ENCODE measurements at regions not wholly inside any gene's neighbourhood (a gene's known extent, or its start where the extent isn't known, plus 50 kb on each side); places are given as distances from the start of the nearest gene placed in this dataset.

DNA sequence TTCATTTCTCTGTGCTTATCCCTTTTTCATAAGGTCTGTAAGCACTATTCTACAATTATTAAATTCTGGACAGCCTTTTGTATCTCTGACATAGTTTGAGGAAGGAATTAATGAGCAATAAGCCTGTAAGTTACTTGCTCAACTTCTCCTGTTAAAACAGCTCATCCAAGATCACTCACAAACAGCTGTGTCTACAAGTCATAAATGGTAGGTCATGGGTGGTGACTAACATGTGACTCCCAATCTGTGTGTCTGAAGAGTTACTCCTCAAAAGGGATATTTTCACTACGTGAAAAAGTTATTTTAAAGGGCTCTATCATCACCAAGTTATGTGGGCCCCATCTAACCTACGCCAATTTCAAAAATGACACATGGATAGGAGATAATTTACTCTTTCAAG is 145.2 kb upstream of the CBLB start:
- no peak for ATAC-seq
- no peaks in the 10 kb centered on the region for H3K36me3 ChIP-seq (ENCODE audit: insufficient read depth)

More for the DNA sequence above, 145.2 kb upstream of the CBLB start:
- H3K4me2 ChIP-seq: no peak overlapping the region
- H4K20me1 ChIP-seq (replicated peaks; ENCODE audit: insufficient read depth): no peaks in the 10 kb centered on the region
- Mint-ChIP-seq H3K9me3 (no peaks in the 10 kb centered on the region), H3K4me1 (peaks cover 8% of the 10 kb centered on the region), H3K4me3 (no peak overlapping the region), H3K27me3 (ENCODE audit: insufficient read depth, low read depth, poor library complexity) (no peaks in the 10 kb centered on the region), H3K36me3 (ENCODE audit: low read depth) (no peaks in the 10 kb centered on the region), H3K27ac (no peak overlapping the region)
- TF ChIP-seq JUNB (IDR thresholded peaks at IDR 0.05; ENCODE audit: unreplicated experiment) (no peak), NANOG (IDR thresholded peaks at IDR 0.05; ENCODE audit: borderline replicate concordance) (no peak), ZNF114 (CRISPR knock-in tag; IDR thresholded peaks at IDR 0.05) (no peak), POLR2AphosphoS5 (IDR thresholded peaks at IDR 0.05; ENCODE audit: low read depth) (no peak), REST (IDR thresholded peaks at IDR 0.05; ENCODE audit: unreplicated experiment) (no peak), ZNF331 (CRISPR knock-in tag; IDR thresholded peaks at IDR 0.05; ENCODE audit: low read depth) (no peak), STAT1 (IDR thresholded peaks at IDR 0.05; ENCODE audit: unreplicated experiment) (no peak), EZH2 (IDR thresholded peaks at IDR 0.05; ENCODE audit: low read depth, unreplicated experiment) (no peak), EZH2phosphoT487 (IDR thresholded peaks at IDR 0.05; ENCODE audit: unreplicated experiment) (no peak), CREB1 (CRISPR knock-in tag; IDR thresholded peaks at IDR 0.05; ENCODE audit: low read depth) (no peak), CTCF (conservative IDR thresholded peaks at IDR 0.05; ENCODE audit: low read depth in 2 of 2) (no peak), ZNF462 (CRISPR knock-in tag; IDR thresholded peaks at IDR 0.05) (no peak)
- TF ChIP-seq, protein P1, sequence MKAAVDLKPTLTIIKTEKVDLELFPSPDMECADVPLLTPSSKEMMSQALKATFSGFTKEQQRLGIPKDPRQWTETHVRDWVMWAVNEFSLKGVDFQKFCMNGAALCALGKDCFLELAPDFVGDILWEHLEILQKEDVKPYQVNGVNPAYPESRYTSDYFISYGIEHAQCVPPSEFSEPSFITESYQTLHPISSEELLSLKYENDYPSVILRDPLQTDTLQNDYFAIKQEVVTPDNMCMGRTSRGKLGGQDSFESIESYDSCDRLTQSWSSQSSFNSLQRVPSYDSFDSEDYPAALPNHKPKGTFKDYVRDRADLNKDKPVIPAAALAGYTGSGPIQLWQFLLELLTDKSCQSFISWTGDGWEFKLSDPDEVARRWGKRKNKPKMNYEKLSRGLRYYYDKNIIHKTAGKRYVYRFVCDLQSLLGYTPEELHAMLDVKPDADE (IDR thresholded peaks at IDR 0.05): no peak
- H3K27me3 ChIP-seq (ENCODE audit: insufficient read depth): no peaks in the 10 kb centered on the region
- H3K79me2 ChIP-seq (replicated peaks; ENCODE audit: insufficient read depth): no peaks in the 10 kb centered on the region
- no peak for DNase-seq (ENCODE audit: low spot score)
- H3K4me1 ChIP-seq (ENCODE audit: insufficient read depth): no peaks in the 10 kb centered on the region
- 0 out of 2 replicates have a peak, but pooled peaks cover 1% of the 10 kb centered on the region for H3K9me2 ChIP-seq (ENCODE audit: insufficient read depth)
- H3F3A ChIP-seq (replicated peaks; ENCODE audit: low read depth): no peaks in the 10 kb centered on the region
- no peak overlapping the region for H2AFZ ChIP-seq
- H3K27ac ChIP-seq (ENCODE audit: low read depth): no peak overlapping the region
- H3K4me3 ChIP-seq: no peak overlapping the region

All from GM23338 (cell line).